Neural progenitor cell (in vitro differentiated cells): ENCODE measurements at regions not wholly inside any gene's neighbourhood (a gene's known extent, or its start where the extent isn't known, plus 50 kb on each side); places are given as distances from the start of the nearest gene placed in this dataset.

Source experiments
- CTCF ChIP-seq: fragments of 200-600 bp; sonication (generic); IDR thresholded peaks from 2 replicates; pipeline ENCODE4 v1.5.1; 2017; ENCODE audit warnings: antibody characterized with exemption, mild to moderate bottlenecking
- EZH2 ChIP-seq: fragments of 200-600 bp; sonication (generic); IDR thresholded peaks from 2 replicates; pipeline ENCODE4 v1.6.1; 2017; ENCODE audit warnings: antibody characterized with exemption, mild to moderate bottlenecking, moderate library complexity
- EZH2phosphoT487 ChIP-seq: fragments of 200-600 bp; sonication (generic); IDR thresholded peaks from 2 replicates; pipeline ENCODE4 v1.6.1; 2017; ENCODE audit warnings: antibody characterized with exemption

GRCh38 chr20:21008951-21009350 lies 97.2 kb downstream of the LINC00237 start:
- TF ChIP-seq EZH2phosphoT487, result no peak
- TF ChIP-seq CTCF, result no peak
- TF ChIP-seq EZH2, result no peak
